GM21786 (cell line): ENCODE measurements at regions not wholly inside any gene's neighbourhood (a gene's known extent, or its start where the extent isn't known, plus 50 kb on each side); places are given as distances from the start of the nearest gene placed in this dataset.
A peak's percentile ranks its signal among the peaks of the same experiment; 100 is the strongest.
"Not testable (repeated sequence)": the region's sequence is repeated elsewhere in the genome, so short reads cannot be mapped to it uniquely, and the experiment has no call there.

Experiments
- ATAC-seq: cut with Tn5 transposase; IDR thresholded peaks from one replicate; pipeline ENCODE4 v1.9.1; 2021; ENCODE audit not compliant: unreplicated experiment

DNA sequence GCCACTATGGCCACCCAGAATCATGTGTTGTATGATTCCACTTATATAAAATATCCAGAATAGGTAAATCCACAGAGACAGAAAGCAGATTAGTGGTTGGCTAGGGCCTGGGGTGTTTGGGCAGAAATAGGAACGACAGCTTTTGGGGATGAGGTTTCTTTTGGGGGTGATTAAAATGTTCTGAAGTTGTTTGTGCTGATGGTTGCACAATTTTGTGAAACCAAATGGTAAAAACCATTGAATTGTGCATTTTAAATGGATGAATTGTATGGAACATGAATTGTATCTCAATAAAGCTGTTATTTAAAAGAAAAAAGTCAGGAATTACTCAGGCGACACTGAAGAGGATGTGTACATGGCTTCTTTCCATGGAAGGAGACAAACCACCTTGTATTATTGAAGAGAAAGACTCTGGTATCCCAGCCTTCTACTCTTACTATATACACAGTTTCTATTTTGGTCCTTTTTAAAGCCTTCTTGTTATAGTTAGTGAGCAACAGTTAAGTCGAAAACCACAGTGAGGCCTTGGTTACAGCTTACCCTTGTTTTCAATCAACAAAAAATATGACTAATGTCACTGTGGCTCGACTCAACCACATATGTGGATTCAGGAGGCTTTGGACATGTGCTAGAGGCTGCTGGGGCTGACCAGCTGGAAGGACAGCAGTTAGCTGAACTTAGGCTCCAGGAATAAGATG is 57.1 kb upstream of the KMT2E start:
- ATAC-seq = peak; percentile 90

DNA sequence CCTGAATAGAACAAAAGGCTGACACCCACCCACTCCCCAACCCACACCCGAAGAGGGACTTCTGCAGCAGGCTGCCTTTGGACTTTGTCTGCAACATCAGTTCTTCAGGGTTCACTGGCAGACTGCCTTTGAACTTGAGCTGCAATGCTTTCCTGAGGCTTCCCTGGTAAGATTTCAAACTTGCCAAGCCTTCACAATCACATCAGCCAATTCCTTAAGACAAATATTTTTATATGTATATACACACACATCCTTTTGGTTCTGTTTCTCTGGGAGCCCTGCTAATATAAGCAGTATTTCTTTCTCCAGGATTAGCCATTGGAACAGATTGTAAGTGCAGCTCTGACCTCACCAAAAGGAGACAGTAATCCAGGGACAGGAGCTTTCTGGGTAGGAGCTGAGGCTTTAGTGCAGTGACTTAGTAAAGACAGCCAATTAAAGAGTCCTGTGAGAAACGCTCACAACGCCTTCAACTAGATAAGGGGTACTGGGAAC is 55.6 kb upstream of the KMT2E start:
- ATAC-seq = no peak

DNA sequence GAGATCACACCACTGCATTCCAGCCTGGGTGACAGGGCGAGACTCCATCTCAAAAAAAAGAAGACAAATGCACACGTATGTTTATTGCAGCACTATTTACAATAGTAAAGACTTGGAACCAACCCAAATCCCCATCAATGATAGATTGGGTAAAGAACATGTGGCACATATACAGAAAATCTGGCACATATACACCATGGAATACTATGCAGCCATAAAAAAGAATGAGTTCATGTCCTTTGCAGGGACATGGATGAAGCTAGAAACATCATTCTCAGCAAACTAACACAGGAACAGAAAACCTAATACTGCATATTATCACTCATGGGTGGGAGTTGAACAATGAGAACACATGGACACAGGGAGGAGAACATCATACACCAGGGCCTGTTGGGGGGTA is 54.5 kb upstream of the KMT2E start:
- ATAC-seq = not testable (repeated sequence)

DNA sequence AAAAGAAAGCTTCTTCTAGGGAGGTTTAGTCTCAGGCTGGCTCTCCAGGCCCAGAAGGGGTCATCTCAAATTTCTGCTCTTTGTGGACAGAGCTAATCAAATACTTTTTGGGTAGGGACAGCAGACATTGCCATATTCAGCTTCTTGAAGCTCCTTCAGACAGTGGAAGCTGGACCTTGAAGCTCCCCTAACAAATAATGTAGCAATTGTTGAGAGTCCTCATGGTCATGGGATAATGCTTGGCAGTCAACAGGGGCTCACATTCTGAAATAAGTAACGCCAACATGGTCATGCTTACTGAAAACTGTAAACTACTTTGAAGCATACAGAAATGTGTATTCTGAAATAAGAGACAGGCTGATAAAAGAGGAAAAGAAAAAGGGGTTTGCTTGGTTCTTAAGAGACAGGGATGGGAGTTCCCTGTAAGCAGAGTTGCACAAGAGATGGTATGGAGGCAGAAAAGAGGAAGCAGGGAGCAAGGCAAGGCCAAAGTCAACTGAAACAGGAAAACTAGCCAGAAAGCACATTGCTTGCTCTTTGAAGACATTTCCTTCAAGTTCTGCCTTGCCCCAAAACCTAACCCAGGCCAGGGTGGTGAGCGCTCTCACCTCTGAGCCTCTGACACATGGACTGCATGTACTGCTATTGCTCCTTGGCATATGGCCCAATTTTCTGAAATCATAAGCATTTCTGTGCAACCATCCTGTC is 53.1 kb upstream of the KMT2E start:
- peak; percentile 44 for ATAC-seq

DNA sequence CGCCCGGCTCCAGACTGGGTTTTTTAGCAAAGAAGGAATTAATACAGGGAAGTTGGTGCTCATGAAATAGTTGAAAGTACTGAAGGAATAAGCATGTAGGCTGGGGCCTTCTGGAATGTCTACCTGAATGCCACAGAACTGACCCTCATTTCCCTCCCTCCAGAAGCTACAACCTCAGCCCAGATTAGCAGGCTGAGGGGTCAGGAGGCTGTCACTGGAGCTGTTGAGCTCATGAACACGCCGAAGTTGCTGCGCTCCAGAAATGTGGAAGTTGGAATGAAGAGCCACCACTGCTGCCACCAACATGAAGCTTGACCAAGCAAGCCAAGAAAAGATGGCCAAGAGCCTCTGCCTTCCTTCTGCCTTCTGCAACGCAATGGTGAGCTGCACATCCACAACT is 52.2 kb upstream of the KMT2E start:
- ATAC-seq = no peak

DNA sequence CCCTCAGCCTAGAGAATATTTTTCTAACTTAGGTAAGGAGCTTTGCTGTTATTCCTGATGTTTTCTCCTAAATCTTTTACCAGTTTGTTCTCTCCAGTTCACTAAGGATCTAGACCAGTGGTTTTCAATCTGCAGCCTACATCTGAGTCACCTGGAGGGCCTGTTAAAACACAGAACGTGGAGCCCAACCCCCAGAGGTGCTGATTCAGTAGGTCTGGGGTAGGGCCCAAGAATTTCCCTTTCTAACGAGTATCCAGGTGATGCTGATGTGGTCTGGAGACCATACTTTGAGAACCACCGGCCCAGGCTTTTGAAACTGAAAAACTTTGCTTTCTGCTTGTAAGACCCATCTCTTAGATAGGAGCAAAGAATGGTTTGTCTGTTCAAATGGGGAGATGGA is 51.2 kb upstream of the KMT2E start:
- no peak for ATAC-seq

DNA sequence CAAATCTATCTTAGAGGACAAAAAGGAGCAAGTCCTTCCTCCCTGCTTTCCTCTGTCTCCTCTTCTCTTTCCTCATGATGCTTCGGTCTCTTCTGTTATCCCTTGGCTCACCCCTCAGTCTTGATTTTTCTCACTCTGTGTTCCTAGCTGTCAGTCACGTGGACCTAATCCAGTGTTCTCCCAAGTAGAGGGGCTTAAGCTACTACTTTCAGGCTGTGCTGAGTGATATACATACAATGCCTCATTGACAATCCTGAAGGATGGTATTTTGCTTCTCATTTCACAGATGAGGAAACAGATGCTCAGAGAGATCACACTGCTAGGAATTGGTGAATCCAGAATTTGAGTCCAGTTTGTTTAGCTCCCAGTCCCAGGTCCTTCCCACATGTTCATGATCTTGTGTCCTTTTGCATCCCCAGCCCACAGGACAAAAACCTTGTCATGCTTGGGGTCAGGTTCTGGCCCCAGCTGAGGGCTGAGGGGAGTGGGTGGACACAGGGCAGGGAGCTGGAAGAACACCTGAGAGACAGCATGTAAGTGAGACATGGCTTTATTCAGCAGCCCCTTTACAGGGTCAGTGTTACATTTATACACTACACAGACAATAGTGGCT is 50.5 kb upstream of the KMT2E start:
- no peak for ATAC-seq

DNA sequence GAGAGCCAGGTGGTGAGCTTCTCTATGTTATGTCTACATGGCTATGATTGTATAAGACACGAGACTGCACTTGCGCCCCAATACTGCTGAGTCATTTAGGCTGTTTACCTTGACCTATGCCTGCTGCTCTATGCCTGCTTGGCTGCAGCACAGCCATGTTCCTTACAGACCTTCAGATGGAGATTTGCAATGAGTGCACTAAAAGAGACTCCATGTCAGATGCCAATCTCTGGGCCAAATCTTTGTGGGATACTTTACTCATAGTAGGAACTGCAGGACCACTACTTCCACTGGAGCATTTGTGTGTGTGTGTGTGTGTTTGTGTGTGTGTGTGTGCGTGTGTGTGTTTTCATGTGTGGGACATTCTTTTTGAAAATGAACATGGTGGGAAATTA is 50.0 kb upstream of the KMT2E start:
- ATAC-seq = no peak
